IPS-NIHi7 (cell line): ENCODE measurements at regions not wholly inside any gene's neighbourhood (a gene's known extent, or its start where the extent isn't known, plus 50 kb on each side); places are given as distances from the start of the nearest gene placed in this dataset.

Source experiments
- DNase-seq: peaks from one replicate; pipeline ENCODE4 v3.0.0; 2012; ENCODE audit warnings: mixed read lengths; ENCODE audit errors: extremely low spot score

DNA sequence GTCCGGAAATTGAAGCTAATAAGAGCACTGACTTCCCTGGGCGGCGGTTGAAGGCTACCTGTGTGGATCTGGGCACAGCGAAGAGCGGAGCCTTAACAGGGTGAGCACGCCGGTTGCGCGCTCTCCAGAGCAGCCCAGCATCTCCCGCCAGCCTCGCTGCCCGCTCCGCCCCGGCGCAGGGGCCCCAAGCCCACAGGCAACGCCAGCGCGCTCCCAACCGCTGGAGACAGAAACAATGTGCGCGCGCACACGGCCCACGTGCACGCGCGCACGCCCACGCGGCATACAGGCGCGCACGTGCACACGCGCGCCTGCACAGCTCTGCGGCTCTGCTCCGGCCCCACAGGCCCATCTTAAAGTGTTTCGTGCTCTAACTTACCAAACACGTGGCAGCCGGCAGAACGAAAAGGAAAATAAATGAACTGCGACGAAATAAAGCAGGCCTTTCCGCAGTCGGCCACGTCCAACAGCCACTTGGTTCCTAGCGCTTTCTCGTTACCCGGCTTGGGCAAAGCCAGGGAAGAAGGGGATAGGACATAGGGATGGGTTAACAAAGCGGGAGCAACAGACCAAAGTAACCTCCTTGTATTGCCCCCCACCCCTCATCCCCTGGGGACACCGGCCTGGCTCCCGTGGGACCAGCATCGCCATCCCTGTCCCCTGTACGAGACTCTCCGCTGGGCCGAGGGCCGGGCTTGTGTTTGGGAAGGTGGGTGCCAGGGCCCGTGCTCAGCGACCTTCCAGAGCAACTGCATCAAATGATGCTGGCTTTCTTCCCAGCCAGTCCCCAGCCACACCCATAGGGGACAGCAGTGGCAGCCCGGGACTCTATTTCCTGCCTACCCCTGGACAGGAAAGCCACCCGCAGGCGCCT is 203.7 kb downstream of the ABHD5 start:
- peak; percentile 89 for DNase-seq

- DNase-seq = no peak
Observed at GRCh38 chr3:43895573-43895972, 204.8 kb downstream of the ABHD5 start.

DNA sequence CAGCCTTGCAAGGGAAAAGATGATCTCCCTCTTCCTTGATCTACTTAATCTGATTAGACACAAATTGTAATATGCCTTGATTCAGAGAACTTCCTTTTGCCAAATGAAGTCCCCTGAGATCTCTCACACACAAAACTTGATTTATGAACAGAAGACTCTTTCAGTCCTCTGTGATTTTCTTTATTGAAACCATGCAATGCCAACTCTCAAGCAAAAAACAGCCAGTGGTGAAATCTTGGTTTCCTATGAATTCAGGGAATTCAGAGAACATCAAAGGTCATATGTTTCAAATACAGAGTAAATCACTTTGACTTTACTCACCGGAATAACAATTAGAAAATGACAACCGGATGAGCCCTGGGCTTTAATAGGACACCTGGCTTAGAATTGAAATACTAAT is 211.7 kb downstream of the ABHD5 start:
- no peak for DNase-seq

- DNase-seq = no peak
Observed at GRCh38 chr3:43905157-43905556, 214.4 kb downstream of the ABHD5 start.

DNA sequence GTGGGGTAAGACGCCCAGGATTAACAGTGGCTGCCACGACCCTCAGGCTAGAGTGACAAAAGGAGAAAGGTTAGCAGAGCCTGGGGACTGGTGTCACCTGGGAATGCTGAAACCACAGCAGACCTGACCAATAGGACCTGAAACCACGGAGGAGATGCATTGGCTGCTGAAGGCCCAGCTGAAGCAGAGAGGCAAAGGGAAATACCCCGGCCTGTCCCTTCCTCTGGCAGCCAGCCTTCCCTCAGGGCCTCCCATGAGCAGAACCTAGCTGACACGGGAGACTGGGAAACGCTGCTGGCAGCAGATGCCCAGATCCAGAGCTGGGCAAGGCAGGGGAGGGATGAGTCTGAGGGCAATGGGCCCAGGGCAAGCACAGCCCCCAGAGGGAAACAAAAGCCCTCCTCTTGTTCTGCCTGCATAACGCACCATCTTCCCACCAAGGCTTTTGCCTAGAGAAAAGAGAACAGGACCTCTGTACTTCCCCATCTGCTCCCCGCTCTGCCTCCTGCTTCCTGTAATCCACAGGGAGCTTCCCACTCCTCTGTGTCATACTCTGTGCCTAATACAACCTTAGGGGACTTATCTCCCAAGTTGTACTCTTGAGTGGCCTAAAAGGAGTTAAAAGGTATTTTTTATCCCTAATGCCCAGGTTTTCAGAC is 216.2 kb downstream of the ABHD5 start:
- no peak for DNase-seq

- no peak for DNase-seq
Observed at GRCh38 chr3:43907508-43907858, 216.7 kb downstream of the ABHD5 start.

DNA sequence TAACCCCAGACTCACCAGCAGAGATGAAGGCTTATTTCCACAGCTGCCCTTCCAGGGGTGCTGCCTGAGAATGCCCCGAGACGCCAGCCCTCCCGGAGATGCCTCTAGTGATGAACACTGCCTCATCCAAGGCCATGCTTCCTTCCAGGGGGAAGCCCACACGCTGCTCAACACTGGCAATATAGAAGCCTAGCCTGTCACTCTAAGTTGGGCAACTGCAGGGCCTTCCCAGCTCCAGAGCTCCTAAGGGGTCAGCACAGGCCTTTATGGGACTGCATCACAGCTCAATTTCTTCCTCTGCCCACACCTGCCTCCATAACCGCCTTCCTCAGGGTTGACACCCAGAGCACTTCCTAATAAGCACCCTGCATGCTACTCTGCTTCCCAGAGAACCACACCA is 217.7 kb downstream of the ABHD5 start:
- DNase-seq = no peak

- no peak for DNase-seq
Observed at GRCh38 chr3:43909149-43909548, 218.4 kb downstream of the ABHD5 start.

DNA sequence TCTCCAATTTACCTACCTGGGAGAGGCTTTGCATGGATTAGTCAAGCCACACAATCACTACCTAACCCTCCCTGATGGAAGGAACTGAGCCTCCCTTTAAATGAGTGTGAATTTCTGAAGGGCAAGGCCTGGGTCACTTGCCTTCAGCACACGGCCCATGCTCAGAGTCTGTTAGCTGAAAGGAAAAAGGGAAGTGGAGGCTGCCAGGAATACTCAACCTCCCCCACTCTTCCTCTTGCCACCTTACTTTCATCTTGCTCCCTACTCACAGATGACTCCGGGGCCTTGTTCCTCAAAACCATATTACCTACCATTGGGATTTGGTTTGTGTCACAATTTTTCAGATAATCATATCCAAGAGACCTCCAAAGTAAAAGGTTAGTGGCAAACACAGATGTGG is 220.0 kb downstream of the ABHD5 start:
- no peak for DNase-seq

- DNase-seq = no peak
Observed at GRCh38 chr3:43913036-43913948, 222.6 kb downstream of the ABHD5 start.

GRCh38 chr3:43914269-43914668 is 223.5 kb downstream of the ABHD5 start:
- DNase-seq = no peak

- DNase-seq = no peak
Observed at GRCh38 chr3:43915546-43915945, 224.8 kb downstream of the ABHD5 start.

DNA sequence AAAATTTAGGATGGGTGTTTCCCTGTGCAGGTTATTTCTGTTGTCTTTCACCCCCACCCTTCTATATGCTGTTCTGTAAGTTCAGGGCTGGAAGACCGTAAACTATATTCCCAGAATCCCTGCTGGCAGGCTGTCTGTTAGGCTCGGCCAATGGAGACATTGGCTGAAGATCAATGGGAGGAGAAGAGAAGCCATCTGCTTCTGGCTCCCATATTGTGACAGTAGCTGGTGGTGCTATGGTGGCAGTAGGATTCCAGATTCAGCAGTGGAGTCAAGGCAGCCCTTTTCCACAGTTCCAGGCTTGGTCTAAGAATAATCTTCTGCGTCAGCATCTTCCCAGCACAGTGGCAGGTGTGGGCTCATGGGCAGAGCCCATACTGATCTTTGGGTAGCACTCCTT is 226.6 kb downstream of the ABHD5 start:
- DNase-seq = no peak

- DNase-seq = no peak
Observed at GRCh38 chr3:43919029-43919428, 228.3 kb downstream of the ABHD5 start.

DNA sequence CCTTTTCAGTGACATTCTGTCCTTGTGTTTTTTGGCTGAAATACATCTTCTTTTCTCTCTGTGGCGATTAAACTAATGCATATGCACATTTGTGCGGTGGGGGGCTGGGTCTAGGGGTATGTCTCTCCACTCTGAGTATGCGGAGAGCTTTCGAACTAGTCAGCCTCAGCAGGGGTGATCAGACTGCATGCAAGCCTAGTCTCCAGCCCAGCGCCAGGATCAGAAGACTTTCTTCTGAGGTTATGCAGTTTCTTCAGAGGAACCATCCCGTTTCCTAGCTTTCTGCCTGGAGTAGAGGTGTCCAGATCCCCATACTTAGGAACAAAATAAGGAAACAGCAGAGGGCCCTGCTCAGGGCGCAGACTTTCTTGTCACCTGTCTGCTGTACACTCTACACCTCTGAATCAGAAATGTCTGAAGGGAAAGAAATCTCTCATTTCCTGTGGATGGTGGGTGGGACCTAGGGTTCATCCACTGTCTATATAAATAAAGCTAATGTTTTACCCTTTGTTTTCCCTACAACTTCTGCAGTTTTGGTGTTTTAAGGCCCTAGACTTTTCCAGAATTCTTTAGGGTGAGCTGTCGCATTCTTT is 230.4 kb downstream of the ABHD5 start:
- DNase-seq = no peak

- no peak for DNase-seq
Observed at GRCh38 chr3:43922374-43922773, 231.6 kb downstream of the ABHD5 start.

DNA sequence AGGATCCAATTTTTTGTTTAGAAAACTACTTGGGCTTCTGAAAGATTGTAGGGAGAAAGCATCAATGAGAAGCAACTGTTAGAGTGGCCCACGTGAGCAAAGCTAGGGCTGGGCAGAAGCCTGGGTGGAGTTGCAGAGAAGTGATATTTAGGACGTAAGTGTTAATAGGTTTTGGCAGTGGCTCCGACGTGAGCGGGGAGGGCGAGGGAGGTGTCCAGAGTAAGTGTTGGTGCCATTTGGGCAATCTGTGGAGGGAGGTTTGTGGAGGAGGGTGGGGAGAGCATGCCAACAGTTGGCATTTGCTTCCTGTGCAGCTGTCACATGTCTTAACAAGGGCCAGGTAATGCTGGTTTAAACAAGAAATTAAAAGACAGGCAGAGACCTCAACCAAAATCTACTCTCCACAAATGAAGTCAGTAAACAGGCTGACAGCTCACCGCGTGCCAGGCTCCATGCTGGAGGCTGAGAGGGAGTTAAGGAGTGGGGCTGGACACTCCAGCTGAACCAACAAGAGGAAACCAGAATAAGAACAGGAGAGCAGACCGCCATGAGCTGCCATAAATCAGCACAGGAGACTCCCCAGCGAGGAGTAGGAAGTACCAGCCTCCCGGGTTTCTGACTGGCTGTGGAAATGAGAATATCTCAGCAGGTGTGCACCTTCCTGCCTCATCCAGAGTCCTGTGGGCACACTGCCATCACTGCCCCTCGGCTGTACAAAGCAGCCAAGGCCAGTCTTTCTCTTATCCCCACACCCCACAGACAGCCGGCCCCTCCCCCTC is 232.6 kb downstream of the ABHD5 start:
- DNase-seq = no peak

DNA sequence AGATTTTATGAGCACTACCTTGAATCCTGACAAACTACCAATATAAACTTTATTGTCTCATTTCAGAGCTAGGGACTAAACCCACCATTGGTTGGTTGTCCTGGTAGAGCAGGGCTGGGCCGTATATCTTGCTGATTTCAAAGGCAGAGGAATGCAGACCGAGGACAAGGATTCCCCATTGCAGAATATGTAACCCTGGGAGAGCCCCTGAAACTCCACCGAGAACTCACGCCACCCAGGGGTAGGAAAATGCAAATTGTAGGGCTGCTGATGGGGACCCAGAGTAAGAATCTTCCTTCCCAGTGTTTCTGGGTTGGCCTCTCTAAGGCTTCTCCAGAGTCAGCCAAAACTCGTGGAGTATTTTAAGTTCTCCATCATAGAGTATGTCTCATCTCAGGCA is 235.3 kb downstream of the ABHD5 start:
- DNase-seq = peak; percentile 59

DNA sequence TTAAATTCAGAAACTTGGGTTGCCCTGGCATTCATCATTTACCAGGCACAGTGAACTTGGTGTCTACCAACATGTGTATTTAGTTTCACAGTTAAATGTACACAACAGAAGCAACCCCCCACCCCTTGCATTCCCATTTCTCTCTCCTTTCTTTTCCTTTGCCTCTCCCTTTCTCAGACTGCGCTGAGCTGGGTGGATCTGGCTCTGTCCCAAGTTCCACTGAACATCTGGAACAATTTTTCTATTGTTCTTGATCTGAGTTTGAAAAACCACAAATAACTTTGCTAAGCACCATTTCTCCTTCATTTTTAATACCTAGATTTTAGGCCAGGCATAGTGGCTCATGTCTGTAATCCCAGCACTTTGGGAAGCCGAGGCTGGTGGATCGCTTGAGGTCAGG is 242.2 kb downstream of the ABHD5 start:
- no peak for DNase-seq

DNA sequence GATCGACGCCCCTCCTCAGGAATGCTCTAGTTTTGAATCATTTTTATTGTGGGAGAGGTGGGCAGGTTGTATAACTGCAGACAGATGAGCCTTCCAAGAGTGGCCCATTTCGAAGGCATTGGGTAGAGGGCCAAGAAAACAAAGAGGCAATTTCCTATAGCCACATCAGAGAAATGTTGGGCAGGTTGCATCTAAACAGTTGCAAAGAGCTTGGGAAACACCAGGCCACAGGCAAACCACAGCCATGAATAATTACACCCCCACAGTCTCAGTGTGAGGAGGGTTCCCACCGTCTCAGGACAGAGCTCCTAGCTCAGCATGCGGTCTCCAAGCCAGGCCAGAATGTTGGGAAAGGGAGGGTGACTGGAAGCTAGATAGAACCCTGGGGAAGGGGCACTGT is 257.3 kb downstream of the ABHD5 start:
- no peak for DNase-seq

DNA sequence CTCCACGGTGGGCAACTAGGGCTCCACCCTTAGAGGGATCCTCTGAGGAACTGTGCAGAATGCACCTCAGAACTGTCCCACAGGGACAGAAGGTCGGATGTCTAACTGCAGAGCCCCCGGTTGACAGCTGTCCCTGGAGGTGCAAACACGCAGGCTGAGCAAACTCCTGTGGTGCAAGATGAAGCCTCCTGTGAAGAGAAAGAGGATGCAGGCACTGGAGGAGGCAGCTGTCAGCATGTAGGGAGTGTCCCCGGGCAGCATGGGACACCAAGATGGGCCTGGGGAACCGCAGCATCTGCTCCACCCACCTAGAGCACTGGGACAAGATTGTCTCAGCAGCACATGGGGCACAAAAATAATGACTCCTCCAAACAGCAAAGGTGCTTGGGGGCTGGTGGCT is 258.9 kb downstream of the ABHD5 start:
- DNase-seq = no peak
